ENCODE measurements at regions not wholly inside any gene's neighbourhood (a gene's known extent, or its start where the extent isn't known, plus 50 kb on each side); places are given as distances from the start of the nearest gene placed in this dataset.
"Not testable (repeated sequence)": the region's sequence is repeated elsewhere in the genome, so short reads cannot be mapped to it uniquely, and the experiment has no call there.

DNA sequence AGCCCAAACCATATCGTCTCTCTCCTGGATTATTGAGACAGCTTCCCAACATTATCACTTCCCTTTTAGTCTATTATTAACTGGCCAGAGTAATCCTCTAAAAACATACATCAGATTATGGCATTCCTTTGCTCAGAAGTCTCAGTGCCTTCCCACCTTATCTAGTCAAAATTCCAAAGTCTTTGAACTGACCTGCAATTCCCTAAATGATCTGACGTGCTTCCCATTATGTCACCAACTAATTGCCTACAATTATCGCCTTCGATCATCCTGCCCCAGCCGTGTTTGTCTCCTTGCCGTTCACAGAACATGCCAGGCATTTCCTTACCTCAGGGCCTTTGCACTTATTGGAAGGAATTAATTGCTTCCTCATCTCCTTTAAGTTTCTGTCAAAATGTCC is 332.4 kb downstream of the IRS1 start:
- DNase-seq: no peak

DNA sequence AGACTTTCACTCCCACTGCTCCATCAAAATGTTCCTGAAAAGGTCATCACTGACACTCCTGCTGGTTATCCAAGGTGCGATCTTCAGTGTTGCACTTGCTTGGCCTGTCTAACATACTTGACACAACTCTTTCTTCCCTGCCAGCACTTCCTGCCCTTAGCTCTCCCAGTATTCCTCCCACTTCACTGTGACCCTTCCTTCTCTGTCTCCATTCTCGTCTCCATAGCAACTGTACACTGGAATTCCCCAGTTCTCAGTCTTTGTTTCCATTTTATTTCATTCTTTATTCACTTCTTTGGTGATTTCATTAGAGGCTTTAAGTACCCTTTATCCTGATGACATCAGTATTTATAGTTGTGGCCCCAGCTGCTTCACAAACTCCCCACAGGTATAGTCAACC is 333.0 kb downstream of the IRS1 start:
- no peak for DNase-seq

DNA sequence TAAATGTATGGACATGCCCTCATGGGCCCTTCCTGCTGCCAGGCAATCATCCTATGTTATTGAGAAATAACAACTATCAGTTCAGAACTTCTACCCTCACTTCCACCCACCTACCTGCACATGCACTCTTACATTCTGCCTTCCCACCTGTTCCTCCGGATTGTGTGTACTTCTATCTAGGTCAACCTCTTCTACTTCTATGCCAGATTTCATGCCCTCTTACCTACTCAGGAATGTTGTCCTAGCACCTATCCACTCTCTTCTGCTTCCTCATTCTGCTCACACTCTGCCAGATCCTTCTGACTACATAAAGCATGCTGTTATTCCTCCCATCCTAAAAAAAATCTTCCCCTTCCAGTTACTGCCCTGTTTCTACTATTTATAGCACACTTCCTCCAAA is 333.5 kb downstream of the IRS1 start:
- no peak for DNase-seq

GRCh38 chr2:226464380-226464779 is 335.2 kb downstream of the IRS1 start:
- DNase-seq: no peak

GRCh38 chr2:226463154-226463553 is 336.5 kb downstream of the IRS1 start:
- DNase-seq: no peak

GRCh38 chr2:226461981-226462380 is 337.6 kb downstream of the IRS1 start:
- DNase-seq: no peak

DNA sequence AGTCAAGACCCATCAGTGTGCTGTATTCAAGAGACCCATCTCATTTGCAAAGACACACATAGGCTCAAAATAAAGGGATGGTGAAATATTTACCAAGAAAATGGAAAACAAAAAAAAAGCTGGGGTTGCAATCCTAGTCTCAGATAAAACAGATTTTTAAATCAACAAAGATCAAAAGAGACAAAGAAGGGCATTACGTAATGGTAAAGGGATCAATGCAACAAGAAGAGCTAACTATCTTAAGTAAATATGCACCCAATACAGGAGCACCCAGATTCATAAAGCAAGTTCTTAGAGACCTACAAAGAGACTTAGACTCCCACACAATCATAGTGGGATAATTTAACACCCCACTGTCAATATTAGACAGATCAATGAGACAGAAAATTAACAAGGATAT is 343.5 kb downstream of the IRS1 start:
- DNase-seq: not testable (repeated sequence)

DNA sequence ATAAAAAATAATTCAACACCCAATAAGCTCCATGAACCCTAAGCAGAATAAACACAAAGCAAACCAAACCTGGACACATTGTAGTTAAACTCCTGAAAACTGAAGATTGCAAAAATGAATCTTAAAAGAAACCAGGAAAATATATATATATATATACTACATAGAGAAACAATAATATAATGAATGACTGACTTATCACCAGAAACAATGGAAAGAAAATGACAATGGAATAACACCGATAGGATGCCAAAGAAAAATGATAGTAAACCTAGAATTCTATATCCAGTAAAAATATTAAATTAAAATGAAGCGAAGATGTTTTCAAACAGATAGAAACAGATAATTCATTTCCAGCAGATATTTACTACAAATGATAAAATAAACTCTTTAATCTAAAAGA is 346.9 kb downstream of the IRS1 start:
- DNase-seq: no peak

DNA sequence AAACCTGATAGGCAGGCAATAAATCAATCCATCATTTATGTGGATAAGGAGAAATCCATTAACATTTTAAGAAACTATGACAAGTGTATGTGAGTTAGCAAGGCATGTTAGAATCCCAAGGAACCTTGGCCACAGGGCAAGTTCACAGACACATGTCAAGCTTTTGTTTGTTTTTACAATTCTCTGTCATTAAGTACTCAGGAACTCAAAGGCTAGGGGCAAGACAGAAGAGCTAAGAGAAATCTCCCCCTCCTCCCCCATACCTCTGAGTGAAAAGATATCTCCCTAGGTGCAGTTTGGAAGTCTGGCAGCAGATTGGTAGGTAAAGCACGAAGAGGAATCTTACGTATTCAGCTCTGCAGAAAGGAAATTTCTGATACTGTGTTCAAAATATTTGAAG is 348.1 kb downstream of the IRS1 start:
- DNase-seq: no peak

DNA sequence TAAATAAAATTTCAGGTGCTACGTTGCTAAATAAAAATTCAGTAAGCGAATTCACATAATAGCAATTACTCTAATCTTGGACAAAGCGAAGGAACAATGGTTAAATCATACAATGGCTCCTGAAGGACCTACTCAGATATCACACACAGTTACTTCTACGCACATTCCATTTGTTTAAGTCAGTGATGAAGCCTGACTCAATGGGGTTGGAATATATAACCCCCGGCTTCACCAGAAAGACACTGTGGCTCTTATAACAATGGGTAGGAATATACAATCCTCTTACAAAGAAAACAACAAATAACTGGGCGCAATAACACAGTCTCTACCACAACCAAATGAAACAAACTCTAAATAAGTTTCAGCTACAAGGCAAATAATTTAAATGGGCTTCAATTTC is 349.5 kb downstream of the IRS1 start:
- no peak for DNase-seq

- DNase-seq: no peak
These were observed 352.0 kb downstream of the IRS1 start for GRCh38 chr2:226447338-226448300.

GRCh38 chr2:226446406-226447001 is 353.1 kb downstream of the IRS1 start:
- no peak for DNase-seq

DNA sequence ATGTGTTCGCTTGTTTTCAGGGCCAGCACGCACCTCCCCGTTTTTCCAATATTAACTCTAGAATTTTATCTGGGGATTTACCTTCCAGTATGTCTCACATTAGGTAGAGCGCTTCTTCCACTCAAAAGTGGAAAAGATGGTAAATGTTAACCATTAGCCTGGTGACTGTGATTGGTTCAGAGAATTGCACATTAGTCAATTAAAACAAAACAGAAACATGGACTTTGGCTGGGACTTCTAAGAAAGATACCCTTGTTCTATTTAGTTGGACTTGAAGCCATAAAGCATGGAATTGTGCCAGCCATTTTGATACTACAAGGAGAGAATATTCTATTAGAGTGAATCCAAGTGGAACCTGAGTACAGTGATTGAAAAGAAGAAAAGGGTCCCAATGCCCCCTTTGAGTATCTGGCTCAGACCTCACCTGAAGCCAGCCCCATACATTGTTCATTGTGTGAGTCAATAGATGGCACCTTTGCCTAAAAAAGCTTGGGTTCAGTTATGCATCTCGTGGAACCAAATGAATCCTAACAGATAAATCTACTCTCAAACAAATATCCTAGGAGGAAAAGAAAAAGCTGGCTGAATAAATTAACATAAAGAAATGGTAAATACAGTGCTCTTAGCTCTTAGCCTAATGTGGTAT is 354.3 kb downstream of the IRS1 start:
- no peak for DNase-seq

- DNase-seq: no peak
These were observed 356.5 kb downstream of the IRS1 start for GRCh38 chr2:226443112-226443511.

DNA sequence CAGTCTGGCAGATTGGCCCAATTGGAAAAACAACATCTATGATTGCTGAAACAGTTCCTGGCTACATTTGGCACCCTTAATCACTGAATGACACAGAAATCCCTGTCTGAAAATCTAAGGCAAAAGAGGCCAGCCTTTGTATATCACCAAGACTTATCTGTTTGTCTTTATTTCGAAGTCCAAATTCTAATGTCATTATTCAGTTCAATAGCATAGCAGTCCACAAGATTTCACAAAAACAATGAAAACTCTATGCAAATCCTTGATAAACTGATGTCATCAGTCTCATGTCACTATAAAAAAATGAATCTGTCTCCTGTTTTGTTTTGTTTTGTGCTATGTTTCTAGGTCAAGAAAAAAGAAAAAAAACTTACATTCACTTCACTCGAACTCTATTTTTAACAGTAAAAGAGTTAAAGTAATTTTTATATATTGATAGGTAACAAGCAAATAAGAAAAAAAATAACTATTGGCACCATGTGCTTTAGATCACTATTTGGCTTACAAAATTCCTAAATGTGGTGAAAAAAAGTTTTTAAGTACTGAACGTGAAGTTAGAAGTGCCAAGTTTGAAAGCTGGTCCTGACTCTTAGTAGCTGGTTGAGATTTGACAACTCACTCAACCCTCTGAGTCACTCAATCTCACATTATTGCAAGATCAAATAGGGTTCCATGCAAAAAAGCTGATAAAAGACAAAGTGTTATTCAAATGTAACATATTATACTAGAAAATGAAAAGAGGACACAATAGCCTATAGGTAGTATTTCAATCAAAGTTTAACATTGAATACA is 359.3 kb downstream of the IRS1 start:
- DNase-seq: no peak

- no peak for DNase-seq
These were observed 360.3 kb downstream of the IRS1 start for GRCh38 chr2:226439337-226439736.

DNA sequence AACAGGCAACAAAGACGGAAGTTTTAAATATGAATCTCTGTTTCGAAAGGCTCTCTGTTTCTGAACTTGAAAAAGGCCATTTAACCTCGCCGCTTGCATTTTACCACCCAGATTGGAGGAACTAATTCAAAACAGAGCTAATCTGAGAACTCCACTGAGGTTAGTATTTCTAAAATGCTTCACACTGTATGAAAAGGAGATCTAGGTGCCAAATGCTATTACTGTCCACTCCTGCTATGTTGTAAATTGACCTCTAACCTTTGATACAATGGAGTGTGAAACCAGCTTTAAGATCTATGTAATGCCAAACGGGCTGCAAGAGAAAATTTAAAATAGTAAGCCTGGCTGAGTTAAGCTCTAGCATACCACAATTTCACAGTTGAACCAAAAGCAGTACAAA is 364.5 kb downstream of the IRS1 start:
- no peak for DNase-seq

DNA sequence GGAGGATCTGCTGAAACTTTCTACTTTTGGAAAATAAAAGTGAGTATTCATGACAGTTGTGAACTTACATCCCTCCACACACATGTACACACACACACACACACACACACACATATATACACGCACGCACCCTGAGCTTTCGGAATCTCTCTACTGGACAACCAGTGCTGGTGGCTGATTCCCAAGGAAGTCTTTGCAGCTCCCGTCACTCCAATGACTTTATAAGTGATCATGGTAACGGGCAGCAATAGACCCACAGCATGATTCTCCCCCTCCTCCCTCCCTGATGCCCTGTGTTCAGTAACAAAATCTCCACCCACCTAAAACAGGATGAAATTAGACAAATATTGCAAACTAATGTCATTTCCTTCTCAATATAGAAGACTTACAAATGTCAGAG is 364.9 kb downstream of the IRS1 start:
- DNase-seq: no peak

DNA sequence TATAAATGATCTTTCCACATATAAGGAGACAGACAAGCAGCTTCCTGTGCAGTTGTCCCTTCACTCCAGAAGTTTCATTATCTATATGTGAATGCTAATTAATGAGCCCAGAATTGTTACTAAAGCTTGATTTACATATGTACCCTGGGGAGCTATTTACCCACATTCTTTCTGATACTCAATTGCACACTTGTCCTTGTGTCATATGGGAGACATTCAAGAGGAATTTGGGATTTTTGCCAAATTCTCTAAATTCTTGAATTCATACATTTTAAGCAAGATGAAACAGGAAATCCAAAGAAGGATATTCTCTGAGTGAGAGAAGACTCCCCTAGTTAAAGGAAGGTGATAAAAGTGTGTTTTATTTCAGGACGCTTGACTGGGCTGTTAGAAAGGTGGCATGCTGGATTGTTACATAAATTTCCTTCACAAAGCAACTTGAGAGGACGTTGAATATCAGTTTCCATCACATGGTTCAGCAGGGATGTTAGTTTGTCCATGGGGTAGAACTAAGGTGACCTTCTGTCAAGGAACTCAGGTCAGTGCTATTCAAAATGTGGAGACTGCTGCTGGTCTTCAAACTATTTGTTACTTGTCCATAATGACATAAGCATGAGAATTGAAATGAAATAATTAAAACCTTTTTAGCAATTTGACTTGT is 368.2 kb downstream of the IRS1 start:
- DNase-seq: no peak

DNA sequence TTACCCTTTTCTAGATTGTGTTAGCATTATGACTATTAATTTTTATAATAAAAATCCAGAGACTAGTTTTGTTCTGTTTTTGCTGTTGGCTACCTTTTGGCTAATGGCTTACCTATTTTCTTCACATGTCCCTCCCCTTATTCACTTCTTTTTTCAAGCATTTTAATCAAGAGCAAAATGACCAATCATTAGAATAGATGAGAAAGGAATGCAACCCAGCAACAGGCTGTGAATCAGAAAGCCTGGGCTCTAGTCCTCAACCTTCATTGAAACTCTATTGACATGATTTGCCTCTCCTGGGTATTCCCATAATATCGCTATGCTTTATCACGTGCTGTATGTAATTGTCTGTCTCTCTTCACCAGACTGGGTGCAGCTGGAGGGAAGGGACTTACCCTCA is 370.1 kb downstream of the IRS1 start:
- no peak for DNase-seq

GRCh38 chr2:226427538-226428307 is 371.9 kb downstream of the IRS1 start:
- DNase-seq: no peak

GRCh38 chr2:226426292-226426736 is 373.3 kb downstream of the IRS1 start:
- DNase-seq: no peak
